GM23338 (cell line): ENCODE measurements at regions not wholly inside any gene's neighbourhood (a gene's known extent, or its start where the extent isn't known, plus 50 kb on each side); places are given as distances from the start of the nearest gene placed in this dataset.

ENCODE experiments used
- CTCF ChIP-seq, 2 experiments: fragments of 200-600 bp in 1 of 2; sonication (generic) in 1 of 2; conservative IDR thresholded peaks; 2 replicates each; pipeline versions ENCODE4 v1.5.1 to v1.6.1; 2016 to 2017; ENCODE audit warnings: antibody characterized with exemption in 2 of 2, low read depth in 2 of 2, mild to moderate bottlenecking in 2 of 2, moderate library complexity in 1 of 2
- EZH2 ChIP-seq: fragments of 200-600 bp; sonication (generic); IDR thresholded peaks from one replicate; pipeline ENCODE4 v1.8.0; 2017; ENCODE audit warnings: antibody characterized with exemption, mild to moderate bottlenecking, low read depth; ENCODE audit not compliant: unreplicated experiment
- POLR2AphosphoS5 ChIP-seq: IDR thresholded peaks from 2 replicates; pipeline ENCODE4 v1.6.1; 2016; ENCODE audit warnings: antibody characterized with exemption, low read depth
- REST ChIP-seq: IDR thresholded peaks from one replicate; pipeline ENCODE4 v1.6.1; 2018; ENCODE audit warnings: antibody characterized with exemption; ENCODE audit not compliant: unreplicated experiment

- TF ChIP-seq CTCF (conservative IDR thresholded peaks at IDR 0.05; ENCODE audit: low read depth in 2 of 2) (no peak), REST (no peak), POLR2AphosphoS5 (no peak), EZH2 (no peak)
Observed at GRCh38 chr2:194985258-194985657, 671.8 kb upstream of the SLC39A10 start.
